PFSK-1 (cell line): ENCODE measurements at regions not wholly inside any gene's neighbourhood (a gene's known extent, or its start where the extent isn't known, plus 50 kb on each side); places are given as distances from the start of the nearest gene placed in this dataset.

Source experiments
- POLR2AphosphoS5 ChIP-seq: IDR thresholded peaks from 2 replicates; pipeline ENCODE4 v1.6.1; 2012; ENCODE audit warnings: low read depth, mild to moderate bottlenecking, control low read depth, low read length, moderate library complexity
- REST ChIP-seq, 2 experiments: IDR thresholded peaks; 2 replicates each; pipeline versions ENCODE4 v1.6.1 to v1.8.0; 2011 to 2012; ENCODE audit warnings: low read depth in 2 of 2, low read length in 2 of 2, control low read depth in 1 of 2, inconsistent platforms in 1 of 2, mild to moderate bottlenecking in 1 of 2, moderate library complexity in 1 of 2; ENCODE audit not compliant: insufficient read depth in 1 of 2

DNA sequence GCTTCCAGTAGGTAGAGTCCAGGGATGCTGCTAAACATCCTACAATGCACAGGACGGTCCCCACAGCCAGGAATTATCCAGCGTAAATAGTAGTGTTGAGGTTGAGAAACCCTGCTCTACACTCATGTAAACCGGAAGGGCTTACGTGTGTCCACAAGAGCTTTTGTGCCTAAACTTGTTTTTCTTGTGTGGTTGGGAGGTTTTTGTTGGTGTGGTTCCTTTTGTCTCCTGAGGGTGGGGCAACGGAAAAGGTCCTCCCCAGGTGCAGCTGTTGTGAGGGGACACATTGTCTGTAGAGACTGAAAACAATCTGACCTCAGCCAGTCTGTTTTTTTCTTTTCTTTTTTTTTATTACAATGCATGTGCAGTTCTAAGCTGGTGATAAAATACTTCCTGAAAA, 72.7 kb upstream of the MGAT5 start:
- no peak for TF ChIP-seq REST (IDR thresholded peaks at IDR 0.05; ENCODE audit: insufficient read depth in 1 of 2, low read depth in 2 of 2, low read length in 2 of 2)
- no peak for TF ChIP-seq POLR2AphosphoS5
